Uterus (tissue), 2 donors: ENCODE measurements at regions not wholly inside any gene's neighbourhood (a gene's known extent, or its start where the extent isn't known, plus 50 kb on each side); places are given as distances from the start of the nearest gene placed in this dataset.

Experiments used
- POLR2A ChIP-seq, 2 donors: fragments of 450-650 bp; IDR thresholded peaks; one replicate each; pipeline ENCODE4 v1.6.1; 2016; ENCODE audit warnings: antibody characterized with exemption in 2 of 2, mild to moderate bottlenecking in 1 of 2, moderate library complexity in 1 of 2
- TF ChIP-seq, protein P1 (sequence below), 4 experiments: fragments of 200-600 bp in 2 of 4; fragments of 450-650 bp in 2 of 4; sonication (generic) in 2 of 4; IDR thresholded peaks; one replicate each; pipeline ENCODE4 v1.5.1; 2016 to 2019; ENCODE audit warnings: antibody characterized with exemption in 4 of 4, mild to moderate bottlenecking in 2 of 4, moderate library complexity in 1 of 4

DNA sequence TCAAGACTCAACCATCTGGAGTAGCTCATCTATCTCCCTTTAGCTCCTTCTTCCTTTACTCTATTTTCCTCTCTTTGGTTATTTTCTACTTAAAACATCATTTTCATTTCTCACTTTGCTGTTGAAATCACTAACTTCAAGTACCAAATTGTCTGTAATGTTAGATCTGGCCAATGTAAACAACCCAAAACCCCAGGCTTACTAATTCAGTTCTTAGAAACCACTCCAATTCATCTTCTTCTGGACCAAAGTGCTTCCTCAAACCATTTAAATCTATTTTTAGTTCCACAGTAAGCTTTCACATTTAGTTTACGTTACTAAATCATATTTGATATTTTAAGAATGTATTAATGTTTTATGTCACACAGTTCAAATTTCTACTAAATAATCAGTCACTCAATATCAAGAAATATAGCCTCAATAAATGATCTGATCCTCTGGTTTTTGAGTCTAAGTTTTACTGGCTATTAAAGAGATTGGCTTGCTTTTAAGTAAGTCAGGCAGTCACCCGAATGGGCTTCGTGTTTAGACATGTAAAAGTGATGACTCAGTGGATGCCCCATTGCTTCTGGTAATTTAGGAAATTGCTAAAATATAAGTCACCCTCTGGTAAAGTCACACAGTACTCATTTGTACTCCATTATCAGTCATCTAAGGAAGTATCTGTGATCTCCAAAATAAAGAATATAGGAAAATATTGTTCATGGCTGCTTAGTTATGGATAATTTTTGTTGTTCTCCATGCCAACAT, 527.2 kb upstream of the SOX11 start:
- TF ChIP-seq, protein P1, sequence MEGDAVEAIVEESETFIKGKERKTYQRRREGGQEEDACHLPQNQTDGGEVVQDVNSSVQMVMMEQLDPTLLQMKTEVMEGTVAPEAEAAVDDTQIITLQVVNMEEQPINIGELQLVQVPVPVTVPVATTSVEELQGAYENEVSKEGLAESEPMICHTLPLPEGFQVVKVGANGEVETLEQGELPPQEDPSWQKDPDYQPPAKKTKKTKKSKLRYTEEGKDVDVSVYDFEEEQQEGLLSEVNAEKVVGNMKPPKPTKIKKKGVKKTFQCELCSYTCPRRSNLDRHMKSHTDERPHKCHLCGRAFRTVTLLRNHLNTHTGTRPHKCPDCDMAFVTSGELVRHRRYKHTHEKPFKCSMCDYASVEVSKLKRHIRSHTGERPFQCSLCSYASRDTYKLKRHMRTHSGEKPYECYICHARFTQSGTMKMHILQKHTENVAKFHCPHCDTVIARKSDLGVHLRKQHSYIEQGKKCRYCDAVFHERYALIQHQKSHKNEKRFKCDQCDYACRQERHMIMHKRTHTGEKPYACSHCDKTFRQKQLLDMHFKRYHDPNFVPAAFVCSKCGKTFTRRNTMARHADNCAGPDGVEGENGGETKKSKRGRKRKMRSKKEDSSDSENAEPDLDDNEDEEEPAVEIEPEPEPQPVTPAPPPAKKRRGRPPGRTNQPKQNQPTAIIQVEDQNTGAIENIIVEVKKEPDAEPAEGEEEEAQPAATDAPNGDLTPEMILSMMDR (IDR thresholded peaks at IDR 0.05): no peak
- no peak for TF ChIP-seq POLR2A (IDR thresholded peaks at IDR 0.05)
